ENCODE measurements at regions not wholly inside any gene's neighbourhood (a gene's known extent, or its start where the extent isn't known, plus 50 kb on each side); places are given as distances from the start of the nearest gene placed in this dataset.

GRCh38 chr5:40383749-40384651, 295.7 kb upstream of the PTGER4 start:
- no peaks in the 10 kb centered on the region for H3K9me3 ChIP-seq (ENCODE audit: control insufficient read depth, low read depth, low read length)
- H3K27ac ChIP-seq (ENCODE audit: low read length) = no peak overlapping the region
- peaks cover 15% of the 10 kb centered on the region for H3K4me1 ChIP-seq (ENCODE audit: control insufficient read depth, low read depth, low read length)
- no peak overlapping the region for H3K9ac ChIP-seq (ENCODE audit: low read length)
- H3K27me3 ChIP-seq (ENCODE audit: control insufficient read depth, insufficient read depth, low read length) = no peaks in the 10 kb centered on the region
- no peak overlapping the region for H3K4me3 ChIP-seq (ENCODE audit: low read length)
- H3K36me3 ChIP-seq (ENCODE audit: control insufficient read depth, low read depth, low read length) = no peaks in the 10 kb centered on the region

- H3K9ac ChIP-seq (ENCODE audit: low read length) = no peak overlapping the region
- H3K4me3 ChIP-seq (ENCODE audit: low read length) = no peak overlapping the region
- H3K27me3 ChIP-seq (ENCODE audit: control insufficient read depth, insufficient read depth, low read length) = no peaks in the 10 kb centered on the region
- no peaks in the 10 kb centered on the region for H3K36me3 ChIP-seq (ENCODE audit: control insufficient read depth, low read depth, low read length)
- H3K9me3 ChIP-seq (ENCODE audit: control insufficient read depth, low read depth, low read length) = no peaks in the 10 kb centered on the region
- H3K4me1 ChIP-seq (ENCODE audit: control insufficient read depth, low read depth, low read length) = peaks cover 15% of the 10 kb centered on the region
- H3K27ac ChIP-seq (ENCODE audit: low read length) = no peak overlapping the region
These were observed 297.9 kb upstream of the PTGER4 start for GRCh38 chr5:40381676-40382363.

- H3K9ac ChIP-seq (ENCODE audit: low read length) = no peak overlapping the region
- H3K27ac ChIP-seq (ENCODE audit: low read length) = no peak overlapping the region
- H3K9me3 ChIP-seq (ENCODE audit: control insufficient read depth, low read depth, low read length) = no peaks in the 10 kb centered on the region
- H3K4me3 ChIP-seq (ENCODE audit: low read length) = no peak overlapping the region
- H3K27me3 ChIP-seq (ENCODE audit: control insufficient read depth, insufficient read depth, low read length) = no peaks in the 10 kb centered on the region
- no peaks in the 10 kb centered on the region for H3K36me3 ChIP-seq (ENCODE audit: control insufficient read depth, low read depth, low read length)
- peaks cover 11% of the 10 kb centered on the region for H3K4me1 ChIP-seq (ENCODE audit: control insufficient read depth, low read depth, low read length)
These were observed 298.7 kb upstream of the PTGER4 start for GRCh38 chr5:40381016-40381415.

- Histone ChIP-seq H3K9me3 (ENCODE audit: control insufficient read depth, low read depth, low read length) (no peaks in the 10 kb centered on the region), H3K36me3 (ENCODE audit: control insufficient read depth, low read depth, low read length) (no peaks in the 10 kb centered on the region), H3K4me1 (ENCODE audit: control insufficient read depth, low read depth, low read length) (no peaks in the 10 kb centered on the region), H3K27ac (ENCODE audit: low read length) (no peak overlapping the region), H3K27me3 (ENCODE audit: control insufficient read depth, insufficient read depth, low read length) (no peaks in the 10 kb centered on the region), H3K4me3 (ENCODE audit: low read length) (no peak overlapping the region), H3K9ac (ENCODE audit: low read length) (no peak overlapping the region)
These were observed 301.1 kb upstream of the PTGER4 start for GRCh38 chr5:40378396-40379177.

- Histone ChIP-seq H3K4me1 (ENCODE audit: control insufficient read depth, low read depth, low read length) (no peaks in the 10 kb centered on the region), H3K27me3 (ENCODE audit: control insufficient read depth, insufficient read depth, low read length) (no peaks in the 10 kb centered on the region), H3K9ac (ENCODE audit: low read length) (no peak overlapping the region), H3K27ac (ENCODE audit: low read length) (no peak overlapping the region), H3K9me3 (ENCODE audit: control insufficient read depth, low read depth, low read length) (no peaks in the 10 kb centered on the region), H3K36me3 (ENCODE audit: control insufficient read depth, low read depth, low read length) (no peaks in the 10 kb centered on the region), H3K4me3 (ENCODE audit: low read length) (no peak overlapping the region)
These were observed 303.1 kb upstream of the PTGER4 start for GRCh38 chr5:40376566-40376965.

- Histone ChIP-seq H3K36me3 (ENCODE audit: control insufficient read depth, low read depth, low read length) (no peaks in the 10 kb centered on the region), H3K9ac (ENCODE audit: low read length) (no peak overlapping the region), H3K27me3 (ENCODE audit: control insufficient read depth, insufficient read depth, low read length) (no peaks in the 10 kb centered on the region), H3K9me3 (ENCODE audit: control insufficient read depth, low read depth, low read length) (peaks cover 2% of the 10 kb centered on the region), H3K4me3 (ENCODE audit: low read length) (no peak overlapping the region), H3K27ac (ENCODE audit: low read length) (no peak overlapping the region), H3K4me1 (ENCODE audit: control insufficient read depth, low read depth, low read length) (no peaks in the 10 kb centered on the region)
These were observed 304.9 kb upstream of the PTGER4 start for GRCh38 chr5:40374853-40375252.

GRCh38 chr5:40368200-40368599, 311.5 kb upstream of the PTGER4 start:
- no peaks in the 10 kb centered on the region for H3K36me3 ChIP-seq (ENCODE audit: control insufficient read depth, low read depth, low read length)
- H3K27ac ChIP-seq (ENCODE audit: low read length) = no peak overlapping the region
- no peaks in the 10 kb centered on the region for H3K4me1 ChIP-seq (ENCODE audit: control insufficient read depth, low read depth, low read length)
- H3K27me3 ChIP-seq (ENCODE audit: control insufficient read depth, insufficient read depth, low read length) = no peaks in the 10 kb centered on the region
- H3K4me3 ChIP-seq (ENCODE audit: low read length) = no peak overlapping the region
- peaks cover 2% of the 10 kb centered on the region for H3K9me3 ChIP-seq (ENCODE audit: control insufficient read depth, low read depth, low read length)
- H3K9ac ChIP-seq (ENCODE audit: low read length) = no peak overlapping the region

GRCh38 chr5:40367255-40367654, 312.5 kb upstream of the PTGER4 start:
- H3K9ac ChIP-seq (ENCODE audit: low read length) = no peak overlapping the region
- no peaks in the 10 kb centered on the region for H3K27me3 ChIP-seq (ENCODE audit: control insufficient read depth, insufficient read depth, low read length)
- H3K9me3 ChIP-seq (ENCODE audit: control insufficient read depth, low read depth, low read length) = peaks cover 2% of the 10 kb centered on the region
- H3K4me3 ChIP-seq (ENCODE audit: low read length) = no peak overlapping the region
- H3K4me1 ChIP-seq (ENCODE audit: control insufficient read depth, low read depth, low read length) = no peaks in the 10 kb centered on the region
- no peaks in the 10 kb centered on the region for H3K36me3 ChIP-seq (ENCODE audit: control insufficient read depth, low read depth, low read length)
- no peak overlapping the region for H3K27ac ChIP-seq (ENCODE audit: low read length)

GRCh38 chr5:40365342-40366330, 314.1 kb upstream of the PTGER4 start:
- Histone ChIP-seq H3K4me3 (ENCODE audit: low read length) (no peak overlapping the region), H3K27me3 (ENCODE audit: control insufficient read depth, insufficient read depth, low read length) (no peaks in the 10 kb centered on the region), H3K4me1 (ENCODE audit: control insufficient read depth, low read depth, low read length) (no peaks in the 10 kb centered on the region), H3K9ac (ENCODE audit: low read length) (no peak overlapping the region), H3K36me3 (ENCODE audit: control insufficient read depth, low read depth, low read length) (no peaks in the 10 kb centered on the region), H3K27ac (ENCODE audit: low read length) (no peak overlapping the region), H3K9me3 (ENCODE audit: control insufficient read depth, low read depth, low read length) (peaks cover 2% of the 10 kb centered on the region)

GRCh38 chr5:40364441-40364840, 315.3 kb upstream of the PTGER4 start:
- H3K27ac ChIP-seq (ENCODE audit: low read length) = no peak overlapping the region
- no peaks in the 10 kb centered on the region for H3K9me3 ChIP-seq (ENCODE audit: control insufficient read depth, low read depth, low read length)
- no peak overlapping the region for H3K9ac ChIP-seq (ENCODE audit: low read length)
- H3K4me1 ChIP-seq (ENCODE audit: control insufficient read depth, low read depth, low read length) = no peaks in the 10 kb centered on the region
- no peaks in the 10 kb centered on the region for H3K27me3 ChIP-seq (ENCODE audit: control insufficient read depth, insufficient read depth, low read length)
- no peaks in the 10 kb centered on the region for H3K36me3 ChIP-seq (ENCODE audit: control insufficient read depth, low read depth, low read length)
- no peak overlapping the region for H3K4me3 ChIP-seq (ENCODE audit: low read length)

Data from iPS-18a (cell line).